CD4-positive, alpha-beta T cell (primary cell): ENCODE measurements at regions not wholly inside any gene's neighbourhood (a gene's known extent, or its start where the extent isn't known, plus 50 kb on each side); places are given as distances from the start of the nearest gene placed in this dataset.

Experiments used
- ATAC-seq: fragments of 200-7000 bp; cut with Tn5 transposase; one replicate; pipeline ENCODE4 v1.10.0; 2022; ENCODE audit warnings: mild to moderate bottlenecking; ENCODE audit not compliant: poor library complexity
- CTCF ChIA-PET: fragments of 350-600 bp; sonication (Branson Sonifier 250); formaldehyde crosslinking; loops from one replicate; lab custom pipeline; 2021; ENCODE audit warnings: antibody characterized with exemption, inconsistent platforms; lab: Charles Lee
- POLR2A ChIA-PET: fragments of 350-600 bp; sonication (Branson Sonifier 250); formaldehyde crosslinking; loops from one replicate; lab custom pipeline; 2021; ENCODE audit warnings: antibody characterized with exemption, inconsistent platforms; lab: Charles Lee
- DNase-seq, 14 experiments: peaks; one replicate each; pipeline ENCODE4 v3.0.0-alpha.2; 2013 to 2020; ENCODE audit warnings: mixed read lengths in 2 of 14
- H3K27ac ChIP-seq, 2 donors: one replicate each; pipeline versions ENCODE4 v1.5.1 to v1.7.0; 2013; ENCODE audit warnings: low read length in 2 of 2, low read depth in 1 of 2, mild to moderate bottlenecking in 1 of 2
- H3K27me3 ChIP-seq, 2 experiments: 1 replicate in 1 of 2; 2 replicates in 1 of 2; pipeline versions ENCODE4 v1.6.1 to v1.7.0; 2013; ENCODE audit warnings: low read length in 2 of 2, control low read depth in 1 of 2, mild to moderate bottlenecking in 1 of 2, moderate library complexity in 1 of 2; ENCODE audit not compliant: insufficient read depth in 2 of 2, control insufficient read depth in 1 of 2
- H3K36me3 ChIP-seq: one replicate; pipeline ENCODE4 v1.6.1; 2013; ENCODE audit warnings: low read length, control low read depth; ENCODE audit not compliant: insufficient read depth
- H3K4me1 ChIP-seq: one replicate; pipeline ENCODE4 v1.6.1; 2013; ENCODE audit warnings: low read length, control low read depth; ENCODE audit not compliant: insufficient read depth
- H3K4me3 ChIP-seq: one replicate; pipeline ENCODE4 v1.5.1; 2013; ENCODE audit warnings: mild to moderate bottlenecking, low read length, moderate library complexity
- H3K9me3 ChIP-seq, 2 experiments: 1 replicate in 1 of 2; 2 replicates in 1 of 2; pipeline versions ENCODE4 v1.6.1 to v1.7.0; 2013; ENCODE audit warnings: low read length in 2 of 2, mild to moderate bottlenecking in 2 of 2, control low read depth in 1 of 2, moderate library complexity in 1 of 2; ENCODE audit not compliant: control insufficient read depth in 1 of 2, insufficient read depth in 1 of 2
- H3K27ac Mint-ChIP-seq: one replicate; pipeline ENCODE4 v1.8.0; 2020; ENCODE audit warnings: mixed read lengths
- H3K27me3 Mint-ChIP-seq: one replicate; pipeline ENCODE4 v1.8.0; 2021; ENCODE audit warnings: mixed read lengths
- H3K36me3 Mint-ChIP-seq: one replicate; pipeline ENCODE4 v1.8.0; 2021; ENCODE audit warnings: low read depth, mixed read lengths
- H3K4me1 Mint-ChIP-seq: one replicate; pipeline ENCODE4 v1.8.0; 2021; ENCODE audit warnings: low read depth, mixed read lengths
- H3K4me3 Mint-ChIP-seq: one replicate; pipeline ENCODE4 v1.8.0; 2020; ENCODE audit warnings: mild to moderate bottlenecking, mixed read lengths
- H3K9me3 Mint-ChIP-seq: one replicate; pipeline ENCODE4 v1.8.0; 2020; ENCODE audit warnings: mixed read lengths
- CTCF ChIP-seq: fragments of 200-600 bp; IDR thresholded peaks from one replicate; pipeline ENCODE4 v1.8.0; 2022; ENCODE audit warnings: antibody characterized with exemption, mild to moderate bottlenecking
- intact Hi-C, 2 experiments: fragments of 100-400 bp; cut with DNase I in 1 of 2; cut with micrococcal nuclease in 1 of 2; formaldehyde crosslinking; loops; one replicate each; pipeline versions ENCODE4 v1.15.1 to v1.9.0; 2023 to 2025; cut with DNase I, micrococcal nuclease

- Histone ChIP-seq H3K4me1 (no peaks in the 10 kb centered on the region), H3K4me3 (no peak overlapping the region), H3K27ac (no peak overlapping the region), H3K27me3 (peaks cover 0 to 8% of the 10 kb centered on the region in 2 experiments), H3K36me3 (no peaks in the 10 kb centered on the region), H3K9me3 (peaks cover 0 to 1% of the 10 kb centered on the region in 2 experiments)
- TF ChIP-seq CTCF: no peak
- Mint-ChIP-seq H3K27ac (no peak overlapping the region), H3K27me3 (no peaks in the 10 kb centered on the region), H3K4me3 (no peak overlapping the region), H3K4me1 (no peaks in the 10 kb centered on the region), H3K36me3 (no peaks in the 10 kb centered on the region), H3K9me3 (peaks cover 5% of the 10 kb centered on the region)
- no peak for ATAC-seq
- CTCF ChIA-PET: no interaction called here
- POLR2A ChIA-PET: no interaction called here
- intact Hi-C loops: no loop called here
- DNase-seq: no peak
Measured at GRCh38 chr2:222351035-222351434, 52.2 kb upstream of the PAX3 start.

- H3K27me3 ChIP-seq: peaks cover 0 to 1% of the 10 kb centered on the region in 2 experiments
- no peaks in the 10 kb centered on the region for H3K27me3 Mint-ChIP-seq
- intact Hi-C loops: no loop called here
- no peaks in the 10 kb centered on the region for H3K36me3 Mint-ChIP-seq
- no peak overlapping the region for H3K4me3 Mint-ChIP-seq
- no peak for TF ChIP-seq CTCF
- H3K4me1 Mint-ChIP-seq: no peaks in the 10 kb centered on the region
- ChIA-PET POLR2A (no interaction called here), CTCF (no interaction called here)
- ATAC-seq (no peak), DNase-seq (no peak)
- H3K36me3 ChIP-seq: no peaks in the 10 kb centered on the region
- no peaks in the 10 kb centered on the region for H3K9me3 ChIP-seq
- no peak overlapping the region for H3K4me3 ChIP-seq
- H3K27ac Mint-ChIP-seq: no peak overlapping the region
- peaks cover 5% of the 10 kb centered on the region for H3K9me3 Mint-ChIP-seq
- H3K4me1 ChIP-seq: no peaks in the 10 kb centered on the region
- H3K27ac ChIP-seq: no peak overlapping the region
Measured at GRCh38 chr2:222352981-222353380, 54.2 kb upstream of the PAX3 start.

GRCh38 chr2:222353993-222354392 is 55.2 kb upstream of the PAX3 start:
- Histone ChIP-seq H3K4me3 (no peak overlapping the region), H3K9me3 (no peaks in the 10 kb centered on the region), H3K36me3 (no peaks in the 10 kb centered on the region), H3K27ac (no peak overlapping the region), H3K27me3 (no peaks in the 10 kb centered on the region), H3K4me1 (no peaks in the 10 kb centered on the region)
- H3K27me3 Mint-ChIP-seq: peaks cover 3% of the 10 kb centered on the region
- H3K9me3 Mint-ChIP-seq: peaks cover 5% of the 10 kb centered on the region
- H3K4me1 Mint-ChIP-seq: no peaks in the 10 kb centered on the region
- H3K4me3 Mint-ChIP-seq: no peak overlapping the region
- intact Hi-C loops: no loop called here
- no peak for DNase-seq
- TF ChIP-seq CTCF: no peak
- ChIA-PET CTCF (no interaction called here), POLR2A (no interaction called here)
- ATAC-seq: no peak
- H3K27ac Mint-ChIP-seq: no peak overlapping the region
- no peaks in the 10 kb centered on the region for H3K36me3 Mint-ChIP-seq
